OCI-LY3 (cell line): ENCODE measurements at regions not wholly inside any gene's neighbourhood (a gene's known extent, or its start where the extent isn't known, plus 50 kb on each side); places are given as distances from the start of the nearest gene placed in this dataset.

ENCODE experiments used
- H2AFZ ChIP-seq: fragments of 200-600, 300-600 bp; shearing (Covaris generic); 2 replicates; pipeline ENCODE4 v1.6.0; 2014; ENCODE audit warnings: antibody characterized with exemption, low read depth, low read length
- H3K27ac ChIP-seq: fragments of 200-600, 300-600 bp; sonication (generic); 2 replicates; pipeline ENCODE4 v1.5.1; 2014; ENCODE audit warnings: mild to moderate bottlenecking, low read length, moderate library complexity, mixed read lengths
- H3K27me3 ChIP-seq: fragments of 200-600, 300-600 bp; sonication (generic); 2 replicates; pipeline ENCODE4 v1.6.1; 2014; ENCODE audit warnings: low read depth, low read length, mixed read lengths
- H3K36me3 ChIP-seq: fragments of 200-600, 300-600 bp; sonication (generic); replicated peaks from 2 replicates; pipeline ENCODE3; 2014; ENCODE audit warnings: low read depth, low read length, mixed read lengths
- H3K4me1 ChIP-seq: fragments of 300-600, 200-600 bp; sonication (generic); 2 replicates; pipeline ENCODE4 v1.6.1; 2014; ENCODE audit warnings: low read length, mixed read lengths
- H3K4me2 ChIP-seq: fragments of 200-600, 300-600 bp; sonication (generic); 2 replicates; pipeline ENCODE4 v1.6.1; 2014; ENCODE audit warnings: low read length, mixed read lengths
- H3K4me3 ChIP-seq: fragments of 300-600, 200-600 bp; sonication (generic); 2 replicates; pipeline ENCODE4 v1.5.1; 2014; ENCODE audit warnings: antibody characterized with exemption, mild to moderate bottlenecking, low read length, moderate library complexity
- H3K79me2 ChIP-seq: fragments of 300-600, 200-600 bp; shearing (Covaris generic); 2 replicates; pipeline ENCODE4 v1.6.1; 2014; ENCODE audit warnings: mild to moderate bottlenecking, low read length, mixed read lengths
- H3K9ac ChIP-seq: fragments of 300-600, 200-600 bp; shearing (Covaris generic); 2 replicates; pipeline ENCODE4 v1.6.0; 2014; ENCODE audit warnings: mild to moderate bottlenecking, low read length, moderate library complexity
- H3K9me3 ChIP-seq: fragments of 200-600, 300-600 bp; shearing (Covaris generic); 2 replicates; pipeline ENCODE4 v1.6.1; 2014; ENCODE audit warnings: low read length, mixed read lengths; ENCODE audit not compliant: insufficient read depth
- H4K20me1 ChIP-seq: fragments of 200-600, 300-600 bp; sonication (generic); 2 replicates; pipeline ENCODE4 v1.6.1; 2016; ENCODE audit warnings: low read length, mixed read lengths; ENCODE audit not compliant: insufficient read depth
- CTCF ChIP-seq: fragments of 200-600, 300-600 bp; sonication (generic); IDR thresholded peaks from 2 replicates; pipeline ENCODE4 v1.5.1; 2014; ENCODE audit warnings: antibody characterized with exemption, low read length, low read depth
- EZH2phosphoT487 ChIP-seq: fragments of 200-600 bp; shearing (Covaris generic); IDR thresholded peaks from 2 replicates; pipeline ENCODE4 v1.6.1; 2018; ENCODE audit warnings: antibody characterized with exemption, mixed run types, low read depth

GRCh38 chr12:97222391-97222790 is 240.2 kb upstream of the RMST start:
- Histone ChIP-seq H3K27me3 (no peaks in the 10 kb centered on the region), H3K9me3 (no peaks in the 10 kb centered on the region), H3K36me3 (no peaks in the 10 kb centered on the region), H3K4me2 (no peak overlapping the region), H4K20me1 (no peaks in the 10 kb centered on the region), H3K4me1 (no peaks in the 10 kb centered on the region), H3K27ac (no peak overlapping the region), H3K4me3 (no peak overlapping the region), H3K79me2 (no peaks in the 10 kb centered on the region), H3K9ac (no peak overlapping the region), H2AFZ (no peak overlapping the region)
- TF ChIP-seq CTCF (no peak), EZH2phosphoT487 (no peak)

GRCh38 chr12:97223419-97223818 is 239.2 kb upstream of the RMST start:
- no peak overlapping the region for H3K4me3 ChIP-seq
- no peak overlapping the region for H3K4me2 ChIP-seq
- no peaks in the 10 kb centered on the region for H4K20me1 ChIP-seq
- H3K9ac ChIP-seq, result no peak overlapping the region
- H3K36me3 ChIP-seq, result no peaks in the 10 kb centered on the region
- H2AFZ ChIP-seq, result no peak overlapping the region
- TF ChIP-seq EZH2phosphoT487 (no peak), CTCF (no peak)
- no peaks in the 10 kb centered on the region for H3K4me1 ChIP-seq
- H3K79me2 ChIP-seq, result no peaks in the 10 kb centered on the region
- no peaks in the 10 kb centered on the region for H3K9me3 ChIP-seq
- H3K27ac ChIP-seq, result no peak overlapping the region
- H3K27me3 ChIP-seq, result no peaks in the 10 kb centered on the region

- Histone ChIP-seq H3K9ac (no peak overlapping the region), H3K4me3 (no peak overlapping the region), H4K20me1 (no peaks in the 10 kb centered on the region), H3K36me3 (no peaks in the 10 kb centered on the region), H3K27me3 (no peaks in the 10 kb centered on the region), H2AFZ (no peak overlapping the region), H3K4me1 (no peaks in the 10 kb centered on the region), H3K4me2 (no peak overlapping the region), H3K79me2 (no peaks in the 10 kb centered on the region), H3K27ac (no peak overlapping the region), H3K9me3 (no peaks in the 10 kb centered on the region)
- TF ChIP-seq CTCF (no peak), EZH2phosphoT487 (no peak)
Observed at GRCh38 chr12:97229004-97229403, 233.6 kb upstream of the RMST start.

- Histone ChIP-seq H3K4me3 (no peak overlapping the region), H3K79me2 (no peaks in the 10 kb centered on the region), H4K20me1 (no peaks in the 10 kb centered on the region), H3K4me1 (peaks cover 13% of the 10 kb centered on the region), H3K9ac (no peak overlapping the region), H3K9me3 (no peaks in the 10 kb centered on the region), H3K27me3 (no peaks in the 10 kb centered on the region), H3K36me3 (no peaks in the 10 kb centered on the region), H2AFZ (no peak overlapping the region), H3K27ac (no peak overlapping the region), H3K4me2 (no peak overlapping the region)
- TF ChIP-seq CTCF, result no peak
- TF ChIP-seq EZH2phosphoT487, result no peak
Observed at GRCh38 chr12:97235102-97235501, 227.5 kb upstream of the RMST start.
